NCI-H187 treated with DMSO at 0.1 percent for 48 hours (cell line): ENCODE measurements at regions not wholly inside any gene's neighbourhood (a gene's known extent, or its start where the extent isn't known, plus 50 kb on each side); places are given as distances from the start of the nearest gene placed in this dataset.

Source experiments
- DNase-seq: peaks from one replicate; lab custom pipeline; 2025; lab: John Stamatoyannopoulos, UW

GRCh38 chr11:134477486-134477885, 65.4 kb upstream of the B3GAT1 start:
- no peak for DNase-seq

DNA sequence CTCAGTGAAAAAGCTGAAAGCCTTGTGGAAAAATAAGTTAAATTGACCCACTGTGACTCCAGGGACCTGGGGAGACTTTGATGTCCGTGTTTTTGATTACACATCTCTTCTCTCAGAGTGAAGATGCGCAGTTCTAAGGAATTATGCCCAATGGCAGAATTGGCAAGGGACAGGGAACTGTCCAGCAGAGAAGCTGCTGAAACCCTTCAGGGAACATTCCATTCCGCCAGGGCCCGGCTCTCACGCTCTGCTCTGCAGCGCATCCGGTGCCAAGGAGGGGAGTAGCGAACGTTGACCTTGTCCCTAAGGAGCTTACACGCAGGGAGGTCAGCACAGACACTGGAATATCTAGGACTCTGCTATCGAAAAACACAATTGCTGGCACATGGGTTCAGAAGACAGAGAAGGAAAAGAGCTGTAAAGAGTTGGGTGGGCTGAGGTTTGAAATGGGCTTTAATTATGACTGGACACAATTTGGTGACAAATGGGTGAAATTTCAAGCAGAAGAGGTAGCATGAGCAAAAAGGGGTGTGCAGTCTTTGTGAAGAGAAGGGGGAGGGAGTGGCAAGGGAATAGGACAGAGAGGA, 64.5 kb upstream of the B3GAT1 start:
- no peak for DNase-seq

DNA sequence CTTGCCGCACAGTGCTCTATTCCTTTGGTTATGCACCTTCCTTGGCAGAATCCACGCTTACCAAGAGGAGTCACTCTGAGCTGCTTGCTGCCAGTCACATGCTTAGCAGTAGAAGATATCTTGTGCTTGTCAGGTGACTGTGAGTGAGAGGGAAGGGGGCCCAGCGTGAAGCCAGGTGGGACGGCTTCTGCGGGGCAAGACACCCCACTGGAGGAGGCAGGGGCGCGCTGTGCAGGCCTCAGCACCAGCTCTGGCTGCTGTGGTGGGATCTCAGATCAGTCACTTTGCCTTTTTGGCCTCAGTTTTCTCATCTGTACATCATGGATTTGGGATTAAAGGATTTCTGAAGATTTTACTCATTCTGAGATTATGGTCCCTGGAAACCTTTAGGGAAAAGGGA, 63.9 kb upstream of the B3GAT1 start:
- DNase-seq: no peak

GRCh38 chr11:134474942-134475341, 62.9 kb upstream of the B3GAT1 start:
- no peak for DNase-seq

- no peak for DNase-seq
These were observed 62.2 kb upstream of the B3GAT1 start for GRCh38 chr11:134474070-134474860.

DNA sequence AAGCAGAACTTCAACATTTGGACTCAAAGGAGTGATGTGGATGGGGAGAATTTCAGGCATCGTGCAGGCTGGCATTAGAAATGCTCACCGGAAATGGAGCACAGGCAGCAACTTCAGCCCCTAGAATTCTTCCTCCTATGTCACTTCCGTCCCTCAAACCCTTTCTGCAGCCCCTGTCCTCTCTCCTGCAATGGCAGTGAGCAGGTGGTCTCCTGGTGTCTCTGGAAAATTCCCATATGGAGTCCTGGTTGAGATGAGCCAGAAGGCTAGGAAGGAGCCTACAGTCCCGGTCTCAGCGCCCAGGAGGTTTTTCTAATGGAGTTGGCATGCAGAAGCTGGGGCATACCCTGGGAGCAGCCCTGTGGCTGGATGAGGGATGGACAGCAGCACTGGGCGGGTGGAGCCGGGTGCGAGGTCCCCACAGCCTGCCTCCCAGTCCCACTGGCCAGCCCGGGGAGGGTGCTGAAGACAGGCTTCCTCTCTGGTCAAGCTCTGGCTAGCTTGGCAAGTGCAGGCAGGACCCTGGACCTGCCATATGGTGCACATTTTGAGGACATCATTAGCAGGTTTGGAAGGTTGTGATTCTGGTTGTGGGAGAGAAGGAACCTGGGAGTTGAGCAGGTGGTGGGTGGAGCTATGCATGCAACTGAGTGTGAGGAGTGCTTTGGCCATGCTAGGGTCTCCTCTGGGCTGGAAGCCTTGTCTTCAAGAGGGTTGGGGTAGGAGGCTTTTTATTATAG, 59.8 kb upstream of the B3GAT1 start:
- DNase-seq: no peak

DNA sequence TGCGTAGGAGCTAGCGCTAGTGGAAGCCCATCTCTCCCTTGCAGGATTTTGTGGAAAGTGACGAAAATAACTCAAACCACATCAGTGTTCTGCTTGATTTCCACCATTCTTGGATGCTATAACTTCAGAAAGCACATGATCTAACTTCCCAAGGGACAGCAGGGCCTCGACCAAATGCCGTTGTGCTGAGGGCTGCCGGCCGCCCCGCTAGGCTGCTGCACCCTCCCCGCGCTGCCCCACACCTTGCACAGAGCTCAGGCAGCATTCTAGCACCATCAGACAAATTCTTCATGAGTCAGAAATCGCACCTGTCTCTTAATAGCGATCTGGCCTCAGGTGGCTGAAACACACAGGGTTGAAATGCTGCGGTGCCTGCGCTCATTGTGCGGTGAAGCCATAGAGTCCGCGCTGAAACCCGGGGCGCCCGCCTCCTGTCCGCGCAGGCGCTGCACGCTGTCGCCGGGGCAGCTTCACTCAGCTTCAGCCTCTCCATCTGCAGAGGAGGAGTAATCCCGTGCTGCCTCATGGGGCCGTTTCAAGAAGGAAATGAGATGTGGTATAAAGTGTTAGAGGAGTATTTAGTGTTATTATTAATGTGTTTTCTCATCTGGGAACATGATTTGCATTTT, 59.2 kb upstream of the B3GAT1 start:
- DNase-seq: no peak

- no peak for DNase-seq
These were observed 58.2 kb upstream of the B3GAT1 start for GRCh38 chr11:134470238-134470637.

GRCh38 chr11:134469627-134470026, 57.6 kb upstream of the B3GAT1 start:
- no peak for DNase-seq

DNA sequence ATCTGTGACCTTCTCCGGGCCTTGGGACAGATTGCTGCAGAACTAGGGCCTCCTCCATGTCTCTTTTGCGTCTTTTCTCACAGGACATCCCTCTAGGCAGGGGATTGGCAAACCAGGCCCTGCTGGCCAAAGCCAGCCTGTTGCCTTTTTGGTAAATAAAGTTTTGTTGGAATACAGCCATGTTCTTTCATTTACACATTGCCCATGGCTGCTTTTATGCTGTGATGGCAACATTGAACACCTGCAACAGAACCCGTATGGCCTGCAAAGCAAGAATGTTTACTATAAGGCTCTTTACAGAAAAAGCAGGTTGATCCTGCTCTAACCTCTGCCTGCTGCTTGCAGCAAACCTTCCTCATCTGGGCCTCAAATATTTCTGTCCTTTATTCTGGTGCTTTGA, 56.8 kb upstream of the B3GAT1 start:
- DNase-seq: no peak

GRCh38 chr11:134468081-134468668, 56.1 kb upstream of the B3GAT1 start:
- no peak for DNase-seq

DNA sequence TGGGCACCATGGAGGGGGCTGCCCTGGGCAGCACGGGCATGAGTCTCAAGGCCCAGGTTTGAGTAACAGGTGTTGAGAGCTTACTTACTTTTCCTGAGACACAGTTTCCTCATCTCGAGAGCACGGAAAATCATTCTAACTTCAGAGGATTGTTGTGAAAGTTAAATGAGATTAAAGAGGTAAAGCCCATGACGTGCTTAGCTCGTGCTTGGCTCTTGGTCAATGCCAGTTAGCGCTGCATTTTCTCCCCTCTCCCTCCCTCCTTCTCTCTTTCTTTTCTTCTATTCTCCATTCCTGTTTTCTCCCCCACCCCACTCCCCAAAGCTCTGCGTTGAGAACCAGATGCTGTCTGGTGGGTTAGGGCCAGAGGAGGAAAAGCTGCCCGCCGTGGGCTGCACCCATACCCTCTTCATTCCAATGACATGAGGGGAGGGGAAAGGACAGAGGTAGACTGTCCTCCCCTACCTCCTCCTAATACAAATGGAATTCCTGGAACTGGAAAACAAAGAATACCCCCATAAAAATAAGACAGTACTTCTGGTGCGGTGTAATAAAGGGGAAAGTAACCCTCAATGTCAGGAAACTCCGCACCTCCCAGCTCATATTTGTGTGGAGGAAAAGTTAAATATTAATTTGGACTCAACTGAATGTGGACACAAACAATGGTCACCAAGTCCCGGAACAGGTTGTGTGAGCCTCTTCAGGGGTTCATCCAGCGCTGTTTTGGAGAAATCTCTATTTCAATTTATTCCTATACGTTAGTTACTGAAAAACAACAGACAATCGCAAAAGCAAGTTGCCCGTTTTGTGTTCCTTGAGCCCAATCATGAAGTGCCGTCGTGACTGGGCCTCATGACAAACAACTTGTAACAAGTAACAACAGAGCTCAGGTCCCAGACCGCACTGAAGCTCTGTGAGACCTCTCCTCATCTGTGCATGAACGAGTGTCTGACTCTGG, 54.8 kb upstream of the B3GAT1 start:
- no peak for DNase-seq

- DNase-seq: no peak
These were observed 54.1 kb upstream of the B3GAT1 start for GRCh38 chr11:134466156-134466555.

GRCh38 chr11:134464981-134465730, 53.1 kb upstream of the B3GAT1 start:
- DNase-seq: no peak

GRCh38 chr11:134464196-134464595, 52.2 kb upstream of the B3GAT1 start:
- DNase-seq: no peak

GRCh38 chr11:134463716-134464115, 51.7 kb upstream of the B3GAT1 start:
- DNase-seq: no peak
